EL (cell line): ENCODE measurements at regions not wholly inside any gene's neighbourhood (a gene's known extent, or its start where the extent isn't known, plus 50 kb on each side); places are given as distances from the start of the nearest gene placed in this dataset.
"Not testable (repeated sequence)": the region's sequence is repeated elsewhere in the genome, so short reads cannot be mapped to it uniquely, and the experiment has no call there.

Experiments
- DNase-seq: peaks from one replicate; pipeline ENCODE4 v3.0.0-alpha.2; 2016

DNA sequence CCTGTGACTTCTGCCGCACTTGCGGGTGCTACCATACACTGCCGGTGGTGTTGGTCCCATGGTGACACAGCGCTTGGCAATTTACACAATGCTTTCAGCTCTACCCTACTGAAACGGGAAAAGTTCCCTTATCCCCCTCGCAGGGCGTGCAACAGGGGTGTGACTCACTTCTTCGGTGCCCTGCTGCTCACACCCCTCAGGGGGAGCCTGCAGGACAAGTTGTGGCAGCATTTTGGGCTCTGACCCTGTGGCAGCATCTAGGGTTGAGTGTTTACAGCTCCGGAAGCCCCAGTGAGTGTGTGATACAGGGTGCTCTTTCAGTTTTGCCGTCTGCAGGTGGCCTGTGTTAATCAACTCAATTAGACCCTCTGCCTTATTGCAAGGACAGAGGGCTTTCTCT is 324.7 kb upstream of the RGMA start:
- no peak for DNase-seq

DNA sequence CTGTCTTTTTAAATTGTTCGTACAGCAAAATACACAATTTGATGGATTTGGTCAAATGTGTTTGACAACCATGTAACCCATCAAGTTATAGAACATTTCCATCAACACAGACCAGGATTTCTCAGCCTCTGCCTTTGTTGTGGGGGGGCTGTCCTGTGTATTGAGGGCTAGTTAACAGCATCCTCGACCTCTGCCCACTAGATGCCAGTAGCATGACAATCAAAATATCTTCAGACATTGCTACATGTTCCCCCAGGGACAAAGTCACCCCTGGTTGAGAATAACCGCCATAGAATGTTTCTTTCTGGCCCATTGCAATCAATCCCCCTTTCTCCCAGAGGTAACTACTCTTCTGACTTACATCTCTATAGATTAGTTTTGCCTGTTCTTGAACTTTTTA is 310.1 kb upstream of the RGMA start:
- DNase-seq: no peak

DNA sequence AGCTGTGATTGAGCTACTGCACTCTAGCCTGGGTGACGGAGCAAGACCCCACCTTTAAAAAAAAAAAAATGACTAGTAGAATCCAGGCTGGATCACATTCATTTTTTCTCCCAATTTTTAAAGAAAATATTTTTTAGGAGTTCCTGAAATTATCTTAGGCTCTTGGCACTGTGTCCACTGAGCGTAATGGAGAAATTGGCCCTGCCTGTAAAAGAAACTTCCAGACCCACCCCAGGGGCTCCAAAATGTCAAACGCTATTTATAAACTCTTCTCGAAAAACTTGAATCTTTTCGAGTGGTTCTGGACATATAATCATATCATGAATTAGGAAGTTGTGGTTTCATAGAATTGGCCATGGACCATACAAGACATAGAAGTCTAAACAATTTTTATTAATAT is 300.2 kb upstream of the RGMA start:
- no peak for DNase-seq

DNA sequence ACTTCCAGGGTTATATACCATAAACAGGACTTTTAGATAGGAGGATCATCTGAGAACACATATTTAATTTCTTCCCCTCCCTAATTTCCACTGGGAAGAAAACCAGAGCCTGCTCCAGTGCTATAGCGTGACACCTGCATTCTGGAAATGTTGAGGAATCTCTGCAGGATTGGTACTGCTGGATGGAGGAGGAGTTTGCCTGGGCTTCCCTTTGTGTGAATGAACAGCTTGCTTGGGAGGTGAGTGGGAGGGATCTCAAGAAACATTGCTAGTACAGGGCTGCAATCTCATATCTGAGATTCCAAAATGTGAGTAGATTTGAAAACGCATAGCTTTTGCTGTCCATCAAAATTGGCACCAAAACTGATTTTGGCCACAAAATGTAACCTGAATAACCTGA is 295.9 kb upstream of the RGMA start:
- no peak for DNase-seq

DNA sequence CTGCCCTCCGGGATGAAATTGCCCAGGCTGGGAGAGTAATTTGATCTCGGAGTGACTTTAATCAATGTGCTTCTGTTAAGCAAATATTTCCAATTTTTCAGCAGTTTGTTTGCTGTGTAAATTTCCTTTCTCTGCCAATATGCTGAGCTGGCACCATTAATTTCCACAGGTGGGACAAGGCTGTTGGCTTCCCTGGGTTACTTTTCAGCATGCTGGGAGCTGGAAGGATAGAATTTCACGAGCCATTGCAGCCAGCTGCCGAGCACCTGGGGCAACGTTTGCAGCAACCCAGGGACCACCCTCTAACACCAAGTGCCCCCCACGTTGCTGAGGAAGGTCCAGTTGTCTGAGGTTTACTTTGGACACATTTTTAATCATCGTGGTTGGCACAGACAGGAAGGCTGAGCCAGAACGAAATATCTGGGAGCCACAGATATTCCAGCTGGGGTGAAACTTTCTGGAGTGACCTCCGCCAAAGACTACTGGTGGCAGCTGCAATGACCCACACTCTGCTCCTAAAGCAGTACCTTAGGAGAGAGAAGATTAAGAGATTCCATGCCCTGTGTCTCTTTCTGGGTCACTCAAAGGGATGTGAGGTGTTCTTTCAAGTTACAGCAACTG is 293.3 kb upstream of the RGMA start:
- no peak for DNase-seq

DNA sequence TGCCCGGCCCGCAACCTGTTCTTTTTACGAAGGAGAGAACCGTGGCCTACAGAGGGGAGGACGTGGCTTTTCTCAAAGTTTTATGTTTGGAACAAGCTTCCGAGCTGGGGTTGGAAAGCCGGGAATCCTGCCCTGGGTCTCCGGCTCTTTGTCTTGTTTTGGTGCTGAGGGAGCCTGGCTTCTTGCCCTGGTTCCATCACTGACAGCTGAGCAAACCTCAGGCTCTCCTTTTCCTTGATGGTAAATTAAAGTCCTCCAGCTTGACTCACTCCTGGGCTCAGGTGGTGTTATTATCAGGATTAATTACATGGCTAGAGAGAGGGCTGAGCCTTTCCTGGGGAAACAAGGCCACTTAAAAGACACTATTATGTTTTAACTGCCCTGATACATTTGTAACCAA is 289.5 kb upstream of the RGMA start:
- no peak for DNase-seq

DNA sequence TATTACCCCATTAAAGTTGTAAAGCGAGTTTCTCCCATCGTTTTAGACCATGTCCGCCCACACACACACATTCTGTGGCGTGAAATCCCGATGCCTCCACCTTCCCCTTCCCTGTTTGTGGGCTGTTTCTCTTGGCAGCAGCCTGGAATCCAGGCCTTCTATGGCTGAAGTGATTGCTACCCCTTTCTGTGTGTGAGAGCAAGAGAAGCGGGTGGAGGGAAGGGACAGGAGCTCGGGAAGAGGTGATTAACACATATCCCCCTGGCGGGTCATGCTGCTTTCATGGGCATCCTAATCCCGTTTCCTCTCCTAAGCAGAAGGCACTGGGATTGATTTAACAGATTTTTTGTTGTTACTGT is 283.8 kb upstream of the RGMA start:
- no peak for DNase-seq

DNA sequence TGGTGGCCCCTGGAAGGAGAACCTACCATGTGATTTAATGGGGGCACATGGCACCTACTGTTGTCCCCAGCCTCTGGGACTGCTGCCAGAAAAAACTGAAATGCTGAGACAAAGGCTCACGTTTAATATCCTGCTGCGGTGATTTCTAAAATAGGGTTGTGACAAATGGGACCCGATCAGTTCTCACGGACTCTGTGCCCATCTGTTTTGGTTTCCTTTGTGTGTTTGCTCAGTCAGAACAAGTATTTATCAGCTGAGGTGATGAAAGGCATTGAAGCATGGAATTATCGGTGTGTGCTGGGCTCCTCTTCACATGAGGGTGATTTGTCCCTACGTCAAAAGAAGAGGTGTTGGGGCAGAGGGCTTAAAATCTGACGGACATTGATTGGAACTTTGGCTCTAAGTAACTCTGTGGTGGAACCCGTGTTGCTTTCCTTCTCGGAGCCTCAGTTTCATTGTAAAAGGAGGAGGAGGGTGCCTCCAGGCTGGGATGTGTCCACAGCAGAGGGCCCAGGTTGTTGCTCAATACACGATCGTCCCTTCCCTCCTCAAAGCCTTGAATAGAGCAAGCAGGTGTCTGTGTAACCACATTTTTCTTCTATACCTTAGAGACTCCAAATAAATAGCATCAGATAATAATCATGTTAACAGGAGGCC is 283.3 kb upstream of the RGMA start:
- no peak for DNase-seq

DNA sequence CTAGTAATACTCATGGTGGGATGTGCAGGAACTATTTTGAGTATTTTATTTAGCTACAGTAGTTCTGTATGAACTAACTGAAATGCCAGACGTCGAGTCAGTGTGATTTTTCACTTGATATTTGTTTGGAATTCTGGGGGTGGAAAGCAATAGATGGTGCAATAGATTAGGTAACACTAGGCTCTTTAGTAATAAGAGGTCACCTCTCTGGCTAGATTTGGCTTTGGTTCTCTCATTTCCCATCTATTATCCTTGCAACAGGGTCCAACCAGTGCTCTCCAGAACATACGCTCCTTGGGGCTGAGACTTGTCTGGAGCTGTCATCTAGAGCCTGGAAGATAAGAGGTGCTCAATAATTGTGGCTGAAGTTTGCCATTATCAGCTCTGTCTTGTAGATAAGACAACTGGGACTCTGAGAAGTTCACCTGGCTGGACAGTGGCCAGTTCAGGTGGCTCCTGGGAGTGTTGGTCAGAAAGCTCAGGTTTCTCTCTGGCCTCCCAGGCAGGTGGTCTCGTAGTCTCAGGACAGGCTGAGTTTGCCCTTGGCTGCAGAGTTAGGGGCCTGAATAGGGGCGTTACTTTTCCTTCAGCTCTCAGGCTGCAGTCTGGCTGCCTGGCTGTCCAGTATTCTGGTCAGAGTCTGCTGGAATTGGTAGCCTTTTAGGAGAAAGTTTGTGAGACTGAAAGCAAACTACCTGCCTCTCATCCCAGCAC is 277.5 kb upstream of the RGMA start:
- DNase-seq: no peak

DNA sequence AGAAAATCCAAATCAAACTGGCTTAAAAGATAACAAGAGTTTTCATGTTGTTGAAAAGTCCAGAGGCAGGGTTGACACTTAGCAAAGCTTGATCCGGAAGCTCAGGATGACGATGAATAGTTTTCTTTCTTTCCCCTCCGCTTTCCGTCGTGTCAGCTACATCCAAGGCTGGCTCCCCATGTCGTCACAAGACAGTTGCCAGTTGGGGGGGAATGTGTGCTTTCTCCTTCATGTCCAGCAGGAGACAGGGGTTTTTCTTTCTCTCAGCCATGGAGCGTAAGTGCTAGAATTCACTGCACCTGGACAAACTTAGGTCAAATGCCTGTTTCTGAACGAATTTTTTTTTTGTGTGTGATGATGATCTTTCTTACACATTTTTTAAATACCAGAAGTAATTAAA is 273.8 kb upstream of the RGMA start:
- no peak for DNase-seq

DNA sequence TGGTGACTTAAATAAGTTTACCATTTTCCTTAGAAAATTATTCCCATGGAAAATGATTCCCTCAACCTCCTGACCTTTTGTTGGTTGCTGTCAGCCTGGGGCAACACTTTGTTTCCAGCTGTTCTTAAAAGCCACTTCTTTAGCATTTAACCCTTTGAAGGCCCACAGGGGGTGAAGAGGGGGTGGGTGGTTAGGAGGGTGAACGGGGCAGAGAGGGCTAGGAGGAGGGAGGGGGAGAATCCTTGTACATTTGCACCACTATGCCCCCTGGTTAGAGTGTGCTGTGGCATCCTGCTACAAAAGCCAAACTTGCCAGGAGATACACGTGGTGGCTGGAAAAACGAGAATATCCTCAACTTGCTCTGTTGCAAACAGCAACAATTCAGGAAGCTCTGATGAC is 273.2 kb upstream of the RGMA start:
- no peak for DNase-seq

DNA sequence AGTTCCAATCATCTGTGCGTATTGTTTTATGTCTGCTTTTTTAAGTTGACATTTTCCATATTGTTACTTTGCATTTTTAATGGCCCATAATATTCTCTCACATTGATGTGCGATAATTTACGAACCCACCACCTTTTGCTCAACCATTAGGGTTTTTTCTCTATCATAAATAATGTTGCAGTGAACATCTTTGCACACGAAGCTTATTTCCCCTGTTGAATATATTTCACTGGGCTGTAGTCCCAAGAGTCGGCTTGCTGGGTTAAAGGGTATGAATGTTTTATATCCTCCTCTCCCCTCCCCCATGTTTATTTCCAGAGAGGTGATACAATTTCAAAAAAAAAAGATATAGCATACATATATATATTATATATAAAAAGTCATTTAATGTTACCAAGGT is 272.7 kb upstream of the RGMA start:
- no peak for DNase-seq

DNA sequence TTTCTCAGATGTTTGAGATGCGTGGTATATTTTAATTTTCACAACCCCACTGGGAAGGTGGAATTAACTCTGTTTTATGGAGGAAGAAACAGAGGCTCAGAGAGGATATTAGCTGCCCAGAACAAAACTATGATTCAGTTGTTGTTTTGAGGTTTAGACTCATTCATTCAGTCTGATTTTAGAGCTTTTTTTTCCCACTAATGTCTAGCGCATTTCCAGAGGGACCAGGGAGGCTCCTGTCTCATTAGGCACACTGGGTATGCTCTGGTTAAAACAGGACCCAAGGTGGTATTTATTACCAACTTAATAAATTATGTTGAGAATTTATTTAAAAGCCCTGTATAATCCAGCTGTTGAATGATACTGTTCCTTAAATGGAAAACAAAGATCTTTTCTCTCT is 272.0 kb upstream of the RGMA start:
- DNase-seq: no peak

DNA sequence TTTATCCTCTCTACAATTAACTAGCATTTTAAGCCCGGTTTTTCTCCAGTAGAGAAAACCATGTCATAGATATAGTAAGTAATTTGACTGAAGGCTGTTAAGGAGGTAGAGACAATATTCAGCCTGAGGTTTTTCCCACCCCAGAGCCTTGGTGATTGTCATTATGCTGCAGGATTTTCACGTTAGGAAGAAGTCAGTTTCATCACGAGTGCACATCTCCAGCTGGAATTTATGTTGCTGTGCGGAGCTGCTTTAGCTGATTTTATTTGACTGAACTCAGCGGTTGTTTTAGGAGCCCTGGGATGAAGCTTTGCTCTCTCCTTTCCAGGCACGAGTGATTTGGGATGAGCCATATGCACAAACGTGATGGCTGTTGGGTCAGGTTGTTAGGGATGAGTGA is 271.3 kb upstream of the RGMA start:
- DNase-seq: no peak

DNA sequence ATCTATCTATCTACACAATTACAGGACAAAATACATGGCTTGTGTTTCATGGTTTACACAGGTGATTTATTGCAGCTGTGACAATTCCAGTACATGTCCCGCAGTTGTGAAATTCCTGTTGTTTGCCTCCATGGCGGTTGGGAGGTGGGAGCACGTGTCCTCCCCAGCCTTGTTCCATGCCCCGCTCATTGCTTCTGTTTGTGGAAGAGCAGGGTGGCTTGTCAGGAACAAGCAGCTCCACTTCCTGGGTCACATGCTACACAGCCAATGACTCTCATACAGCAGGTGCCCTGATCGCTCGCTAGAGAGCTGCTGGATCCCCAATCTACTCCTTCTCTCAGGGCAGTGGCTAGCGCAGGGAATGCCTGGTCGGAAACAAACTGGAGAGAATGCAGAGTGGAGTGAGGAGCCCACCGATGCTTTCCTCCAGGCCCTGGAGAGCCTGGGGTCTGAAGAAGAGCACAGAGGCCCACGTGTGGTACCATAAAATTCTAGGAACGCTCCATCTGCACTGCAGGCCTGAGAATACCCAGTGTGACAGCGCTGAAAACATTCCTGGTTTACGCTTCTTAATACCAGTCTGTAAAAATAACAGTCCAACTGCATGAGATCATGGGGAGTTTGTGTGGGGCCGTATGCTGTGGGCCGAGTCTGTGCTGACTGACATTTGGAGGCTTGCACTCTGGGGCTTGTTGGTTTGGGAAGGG is 270.6 kb upstream of the RGMA start:
- no peak for DNase-seq

DNA sequence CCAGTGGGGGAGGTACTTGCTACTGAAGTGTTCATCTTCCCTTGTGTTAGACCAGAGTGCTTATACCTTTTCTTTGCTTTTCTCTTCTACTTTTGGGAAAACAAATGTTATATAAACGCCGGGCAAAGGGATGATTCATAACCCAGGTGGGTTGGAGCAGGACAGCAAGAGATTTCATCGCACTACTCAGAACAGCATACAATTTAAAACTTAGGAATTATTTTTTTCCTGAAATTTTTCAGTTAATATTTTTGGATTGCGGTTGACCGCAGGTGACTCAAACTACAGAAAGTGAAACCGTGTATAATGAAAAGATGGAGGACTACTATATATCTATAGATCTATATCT is 270.0 kb upstream of the RGMA start:
- DNase-seq: no peak

DNA sequence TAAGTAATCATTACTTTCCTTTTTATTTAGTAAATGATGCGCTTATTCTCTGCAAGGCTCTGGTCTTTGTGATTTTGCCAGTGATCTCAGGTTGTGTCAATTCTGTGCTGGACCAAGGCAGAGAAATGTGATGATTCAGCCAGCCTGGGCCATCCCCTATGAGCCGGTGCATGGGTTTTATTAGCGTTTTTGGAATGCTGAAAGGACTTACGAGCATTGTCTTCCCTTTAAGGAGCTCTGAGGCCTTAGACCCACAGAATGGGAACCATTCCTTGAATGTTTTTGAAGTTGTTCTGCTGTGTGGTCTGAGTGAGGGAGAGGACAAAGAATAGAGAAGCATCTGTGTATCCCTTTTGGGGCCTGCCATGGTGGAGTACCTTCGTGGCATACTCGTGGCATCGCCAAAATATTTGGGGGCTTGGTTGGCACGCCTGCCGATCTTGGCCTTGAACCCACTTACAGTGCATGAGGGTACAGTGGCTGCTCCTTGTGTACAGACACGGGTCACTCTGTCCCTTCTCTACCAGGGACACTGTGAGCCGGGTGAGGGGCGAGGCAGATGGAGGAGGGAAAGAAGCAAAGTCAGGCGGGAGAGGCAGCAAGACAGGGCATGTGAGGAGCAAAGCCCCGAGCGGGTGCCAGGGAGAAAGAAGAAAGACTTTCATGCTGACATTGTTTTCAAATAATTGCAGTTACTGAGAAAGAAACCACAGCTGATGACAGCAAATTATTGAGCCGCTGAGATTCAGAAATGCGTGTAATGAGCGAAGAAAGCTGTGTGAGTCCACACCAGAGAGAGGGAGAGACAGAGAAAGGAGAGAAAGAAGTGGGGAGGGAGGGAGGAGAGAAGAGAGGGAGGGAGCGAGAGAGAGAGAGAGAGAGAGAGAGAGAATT is 269.4 kb upstream of the RGMA start:
- no peak for DNase-seq

DNA sequence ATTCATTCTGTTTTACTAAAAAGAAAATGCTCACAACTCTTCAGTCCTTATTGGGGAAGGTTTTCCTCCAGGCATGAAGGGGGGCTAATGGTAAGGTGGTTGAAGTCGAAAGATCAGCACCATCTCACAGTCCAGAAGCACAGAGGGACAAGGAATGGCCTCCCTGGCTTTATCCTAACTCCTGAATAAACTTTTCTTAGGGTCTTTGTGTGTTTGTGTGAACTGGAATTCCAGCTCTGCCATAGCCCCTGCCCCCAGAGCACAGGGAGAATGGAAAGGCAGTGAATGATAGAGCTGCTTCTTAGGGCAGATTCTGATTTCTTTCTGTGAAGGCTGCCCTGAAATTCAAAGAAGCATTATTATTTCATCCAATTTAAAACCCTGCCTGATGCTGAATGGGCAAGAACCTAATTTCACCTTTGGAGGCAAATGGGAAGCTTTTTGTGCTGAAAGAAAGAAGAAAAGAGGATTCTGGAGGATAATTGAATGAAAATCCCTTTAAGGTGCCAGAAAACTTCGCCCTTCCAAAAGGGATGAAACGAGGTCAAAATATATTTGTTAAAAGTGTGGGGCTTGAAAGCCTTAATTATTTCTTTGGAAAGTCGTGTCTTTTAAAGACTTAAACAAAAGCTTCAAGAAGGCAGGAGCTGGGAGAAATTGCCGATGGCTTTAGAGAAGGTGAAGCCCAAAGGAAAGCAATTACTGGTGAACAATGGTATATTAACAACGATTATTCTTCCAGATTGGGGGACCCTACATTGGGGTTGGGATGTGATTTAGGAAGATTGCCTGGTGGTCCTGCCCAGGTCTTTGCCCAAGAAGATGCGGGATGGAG is 259.9 kb upstream of the RGMA start:
- no peak for DNase-seq

DNA sequence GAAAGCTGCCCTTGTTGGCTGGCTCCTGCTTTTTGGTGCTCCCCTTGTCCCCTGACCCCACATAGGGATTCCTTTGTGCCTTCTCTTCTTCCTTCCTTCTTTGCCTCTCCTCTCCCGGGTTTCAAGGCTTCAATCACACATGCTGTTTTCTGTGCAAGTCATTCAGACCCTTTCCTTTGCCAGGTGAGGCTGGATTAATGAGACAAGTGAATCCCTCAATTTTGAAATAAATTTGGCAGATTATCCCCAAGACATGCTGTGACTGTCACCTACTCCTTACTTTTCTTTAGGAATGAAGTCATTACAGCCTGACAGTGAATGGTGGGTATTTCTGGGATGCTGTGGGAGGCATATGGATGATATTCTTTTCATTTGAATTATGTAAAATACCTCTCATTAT is 259.0 kb upstream of the RGMA start:
- no peak for DNase-seq

DNA sequence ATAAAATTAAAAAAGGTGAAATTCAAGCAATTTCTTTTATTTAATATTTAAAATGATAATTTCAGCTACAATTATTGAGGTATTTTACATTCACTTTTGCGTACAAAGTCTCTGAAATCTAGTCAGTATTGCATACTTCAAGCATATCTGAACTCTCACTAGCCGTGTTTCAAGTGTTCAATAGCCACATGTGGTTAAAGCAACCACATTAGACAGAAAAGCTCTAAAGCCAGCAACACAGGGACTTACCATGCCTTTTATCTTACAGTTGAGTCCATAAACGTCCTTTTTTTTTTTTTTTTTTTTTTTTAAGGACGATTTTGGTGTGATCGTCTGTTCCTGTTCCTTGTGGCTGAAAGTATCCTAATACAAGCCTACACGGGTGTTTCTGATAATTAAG is 257.0 kb upstream of the RGMA start:
- no peak for DNase-seq

DNA sequence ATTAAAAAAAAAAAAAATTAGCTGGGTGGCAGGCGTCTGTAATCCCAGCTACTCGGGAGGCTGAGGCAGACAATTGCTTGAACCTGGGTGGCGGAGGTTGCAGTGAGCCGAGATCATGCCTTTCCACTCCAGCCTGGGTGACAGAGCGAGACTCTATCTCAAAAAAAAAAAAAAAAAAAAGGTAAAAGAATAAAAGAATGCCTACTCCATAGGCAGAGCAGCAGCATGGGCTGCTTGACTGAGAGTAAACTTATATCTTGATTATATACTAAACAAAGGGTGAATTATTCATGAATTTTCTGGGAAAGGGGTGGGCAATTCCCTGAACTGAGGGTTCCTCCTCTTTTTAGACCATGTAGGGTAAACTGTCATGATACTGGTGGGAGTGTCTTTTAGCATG is 254.4 kb upstream of the RGMA start:
- DNase-seq: not testable (repeated sequence)

DNA sequence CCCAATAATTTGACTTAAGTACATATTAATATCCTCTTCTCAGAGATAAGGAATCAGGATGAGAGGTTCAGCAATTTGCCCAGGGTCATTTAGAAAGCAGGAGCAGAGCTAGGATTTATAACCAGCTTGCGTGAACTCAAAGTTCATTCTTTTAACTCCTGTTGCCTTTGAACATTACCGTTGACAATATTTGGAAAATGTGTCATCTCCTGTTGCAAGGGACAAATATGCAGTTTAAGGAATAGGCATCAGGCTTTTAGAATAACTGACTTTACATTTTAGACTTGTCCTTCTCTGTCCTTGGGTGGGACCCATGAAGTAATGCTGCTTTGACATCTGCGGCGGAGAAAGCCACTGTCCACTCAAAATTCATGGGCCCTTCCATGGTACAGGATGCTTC is 252.2 kb upstream of the RGMA start:
- DNase-seq: no peak
